HepG2 (cell line): ENCODE measurements at regions not wholly inside any gene's neighbourhood (a gene's known extent, or its start where the extent isn't known, plus 50 kb on each side); places are given as distances from the start of the nearest gene placed in this dataset.

Source experiments
- ATAC-seq: fragments of 200-7000 bp; cut with Tn5 transposase; 3 replicates; pipeline ENCODE4 v1.9.1; 2020; ENCODE audit warnings: mild to moderate bottlenecking, moderate library complexity
- BruUV-seq: library from RNA; stranded (reverse); fragments of 400-500 nt; replicated peaks from 2 replicates; lab custom pipeline; 2021; lab: Mats Ljungman, UMichigan
- CTCF ChIA-PET: fragments of 300-600 bp; formaldehyde crosslinking; extraction: SDS; loops from one replicate; lab custom pipeline; 2021; ENCODE audit warnings: low total read pairs, inconsistent platforms, low intra/inter-chr PET ratio; lab: Yijun Ruan, JAX
- POLR2A ChIA-PET: fragments of 350-600 bp; sonication (Branson Sonifier 250); formaldehyde crosslinking; loops from one replicate; lab custom pipeline; 2020; ENCODE audit warnings: antibody characterized with exemption, inconsistent platforms; lab: Yijun Ruan, JAX
- DNase-seq: peaks from one replicate; pipeline ENCODE4 v3.0.0-alpha.2; 2015; ENCODE audit warnings: low spot score
- FAIRE-seq: peaks from 3 replicates; lab custom pipeline; 2011; peaks lifted over from hg19 to GRCh38; lab: Jason Lieb, UNC
- H2AFZ ChIP-seq: one replicate; pipeline ENCODE4 v1.6.1; 2011; ENCODE audit warnings: low read length, inconsistent platforms
- H3K27ac ChIP-seq: fragments of 300-600 bp; 3 replicates; pipeline ENCODE4 v1.8.0; 2011; ENCODE audit warnings: mixed run types, mild to moderate bottlenecking, mixed read lengths, low read length, inconsistent platforms; ENCODE audit not compliant: insufficient read depth; ENCODE audit errors: extremely low read length
- H3K27me3 ChIP-seq, 2 experiments: fragments of 200-600 bp in 1 of 2; 2 replicates in 1 of 2; 3 replicates in 1 of 2; pipeline versions ENCODE4 v1.6.0 to v1.8.0; 2011; ENCODE audit warnings: low read length in 2 of 2, mild to moderate bottlenecking in 2 of 2, moderate library complexity in 2 of 2, inconsistent platforms in 1 of 2; ENCODE audit not compliant: insufficient read depth in 2 of 2, control insufficient read depth in 1 of 2
- H3K36me3 ChIP-seq, 2 experiments: fragments of 200-600 bp in 1 of 2; replicated peaks in 1 of 2; 2 replicates in 1 of 2; 3 replicates in 1 of 2; pipeline versions ENCODE4 v1.5.1 to v1.8.0; 2011; ENCODE audit warnings: low read length in 2 of 2, inconsistent platforms in 1 of 2; ENCODE audit not compliant: insufficient read depth in 2 of 2, control insufficient read depth in 1 of 2
- H3K4me1 ChIP-seq: 2 replicates; pipeline ENCODE4 v1.5.1; 2012; ENCODE audit warnings: low read length, inconsistent platforms; ENCODE audit not compliant: insufficient read depth
- H3K4me2 ChIP-seq: 2 replicates; pipeline ENCODE4 v1.6.0; 2011; ENCODE audit warnings: low read depth, low read length, inconsistent platforms
- H3K4me3 ChIP-seq, 3 experiments: fragments of 200-600 bp in 1 of 3; sonication (generic), shearing (Covaris generic) in 1 of 3; replicated peaks in 1 of 3; 2 replicates each; pipeline ENCODE4 v1.5.1; 2011 to 2016; ENCODE audit warnings: low read length in 3 of 3, inconsistent platforms in 2 of 3, low read depth in 2 of 3, mild to moderate bottlenecking in 2 of 3, control low read depth in 1 of 3, mixed read lengths in 1 of 3; ENCODE audit not compliant: insufficient read depth in 1 of 3
- H3K79me2 ChIP-seq: one replicate; pipeline ENCODE4 v1.6.1; 2011; ENCODE audit warnings: low read length, inconsistent platforms; ENCODE audit not compliant: insufficient read depth
- H3K9ac ChIP-seq: 2 replicates; pipeline ENCODE4 v1.6.0; 2011; ENCODE audit warnings: mild to moderate bottlenecking, low read depth, low read length, inconsistent platforms; ENCODE audit not compliant: insufficient read depth
- H3K9me3 ChIP-seq: 2 replicates; pipeline ENCODE4 v1.5.1; 2012; ENCODE audit warnings: mild to moderate bottlenecking, low read length
- H4K20me1 ChIP-seq: 2 replicates; pipeline ENCODE4 v1.6.0; 2011; ENCODE audit warnings: inconsistent platforms, mild to moderate bottlenecking, low read length, moderate library complexity; ENCODE audit not compliant: insufficient read depth
- ATF2 ChIP-seq: sonication (generic); formaldehyde crosslinking; IDR thresholded peaks from 2 replicates; pipeline ENCODE4 v1.4.0; 2020; ENCODE audit warnings: missing genetic modification reagents
- CBX2 ChIP-seq, 2 experiments: fragments of 200-600 bp in 1 of 2; sonication (generic); formaldehyde crosslinking in 1 of 2; IDR thresholded peaks; 2 replicates each; pipeline versions ENCODE4 v1.7.0 to v1.8.1; 2018 to 2022; ENCODE audit warnings: low read depth in 2 of 2, low read length in 1 of 2, mild to moderate bottlenecking in 1 of 2, missing genetic modification reagents in 1 of 2
- CENPT ChIP-seq: sonication (generic); formaldehyde crosslinking; IDR thresholded peaks from 2 replicates; pipeline ENCODE4 v1.8.0; 2022; ENCODE audit warnings: low read depth, mild to moderate bottlenecking, moderate library complexity, missing genetic modification reagents
- FIP1L1 ChIP-seq: fragments of 200-400 bp; formaldehyde crosslinking; IDR thresholded peaks from 2 replicates; pipeline ENCODE4 v1.6.1; 2018; ENCODE audit warnings: low read depth, mild to moderate bottlenecking, low read length, moderate library complexity, borderline replicate concordance; ENCODE audit not compliant: insufficient read depth
- IRX3 ChIP-seq: sonication (generic); formaldehyde crosslinking; IDR thresholded peaks from 2 replicates; pipeline ENCODE4 v1.8.1; 2023; ENCODE audit warnings: mild to moderate bottlenecking, low read depth, missing genetic modification reagents, borderline replicate concordance
- KLF15 ChIP-seq: sonication (generic); formaldehyde crosslinking; IDR thresholded peaks from 2 replicates; pipeline ENCODE4 v1.8.1; 2023; ENCODE audit warnings: borderline replicate concordance, mild to moderate bottlenecking, inconsistent platforms, missing genetic modification reagents, mixed read lengths
- PRPF4 ChIP-seq: fragments of 200-400 bp; formaldehyde crosslinking; IDR thresholded peaks from 2 replicates; pipeline ENCODE4 v1.6.1; 2016; ENCODE audit warnings: low read length, low read depth; ENCODE audit not compliant: poor library complexity, severe bottlenecking
- PTBP1 ChIP-seq: fragments of 200-400 bp; formaldehyde crosslinking; IDR thresholded peaks from 2 replicates; pipeline ENCODE4 v1.6.1; 2018; ENCODE audit warnings: low read length, low read depth; ENCODE audit not compliant: poor library complexity, severe bottlenecking
- RFX5 ChIP-seq: IDR thresholded peaks from 2 replicates; pipeline ENCODE4 v1.6.1; 2011; ENCODE audit warnings: low read depth, low read length, improper control_type of control experiment
- SMAD3 ChIP-seq: sonication (generic); formaldehyde crosslinking; IDR thresholded peaks from 2 replicates; pipeline ENCODE4 v1.4.0; 2020; ENCODE audit warnings: missing genetic modification reagents
- SMYD3 ChIP-seq: sonication (generic); formaldehyde crosslinking; IDR thresholded peaks from 2 replicates; pipeline ENCODE4 v1.8.1; 2023; ENCODE audit warnings: mild to moderate bottlenecking, missing genetic modification reagents
- ZBTB25 ChIP-seq: IDR thresholded peaks from 2 replicates; pipeline ENCODE4 v1.6.1; 2018; ENCODE audit warnings: missing genetic modification reagents
- ZNF18 ChIP-seq: sonication (generic); formaldehyde crosslinking; IDR thresholded peaks from 2 replicates; pipeline ENCODE4 v1.8.0; 2022; ENCODE audit warnings: mild to moderate bottlenecking, missing genetic modification reagents; ENCODE audit not compliant: insufficient replicate concordance
- ZNF562 ChIP-seq: sonication (generic); formaldehyde crosslinking; IDR thresholded peaks from 2 replicates; pipeline ENCODE4 v1.8.0; 2022; ENCODE audit warnings: missing genetic modification reagents, borderline replicate concordance
- ZNF563 ChIP-seq: sonication (generic); formaldehyde crosslinking; IDR thresholded peaks from 2 replicates; pipeline ENCODE4 v1.8.0; 2022; ENCODE audit warnings: mild to moderate bottlenecking, moderate library complexity, missing genetic modification reagents
- ZNF879 ChIP-seq: sonication (generic); formaldehyde crosslinking; IDR thresholded peaks from 2 replicates; pipeline ENCODE4 v1.8.1; 2023; ENCODE audit warnings: missing genetic modification reagents
- WGBS: methylation state at CpG from one replicate; pipeline ENCODE4 v1.1.6; 2017; ENCODE audit warnings: low lambda C conversion rate; 5-methylcytosine and 5-hydroxymethylcytosine counted together
- in situ Hi-C: cut with HindIII; loops from 2 replicates; pipeline ENCODE4 v1.10.0; 2017; ENCODE audit warnings: low pct_unique_long_range_greater_than_20kb; ENCODE audit not compliant: extremely low pct_ligation_motif_present
- intact Hi-C: fragments of 100-400 bp; cut with micrococcal nuclease; formaldehyde crosslinking; loops from one replicate; pipeline ENCODE4 v1.10.0; 2022; ENCODE audit not compliant: unreplicated experiment

- no peak for TF ChIP-seq ZBTB25 (CRISPR knock-in tag)
- TF ChIP-seq FIP1L1 = no peak
- TF ChIP-seq RFX5 = no peak
- no peak for TF ChIP-seq CBX2 (IDR thresholded peaks at IDR 0.05; ENCODE audit: low read depth, low read length)
- TF ChIP-seq CBX2 (CRISPR knock-in tag; IDR thresholded peaks at IDR 0.05; ENCODE audit: low read depth) = no peak
- no peak for TF ChIP-seq ATF2
- no peak for TF ChIP-seq ZNF879
These were observed 129.2 kb downstream of the TENT5A start (continued) for GRCh38 chr6:81623106-81623759.

- no peak for DNase-seq
- Histone ChIP-seq H2AFZ (no peak overlapping the region), H3K4me2 (no peak overlapping the region), H3K27me3 (no peaks in the 10 kb centered on the region), H3K4me3 (no peak overlapping the region), H3K79me2 (no peaks in the 10 kb centered on the region), H3K4me1 (no peaks in the 10 kb centered on the region), H3K9me3 (no peaks in the 10 kb centered on the region), H3K9ac (no peak overlapping the region), H4K20me1 (no peaks in the 10 kb centered on the region), H3K27ac (no peak overlapping the region), H3K36me3 (no peaks in the 10 kb centered on the region)
- no peak for TF ChIP-seq ZNF563
- no peak for TF ChIP-seq PRPF4
- no peak for TF ChIP-seq SMAD3 (CRISPR knock-in tag)
- no peak for TF ChIP-seq PTBP1
- TF ChIP-seq ZNF18 = no peak
- TF ChIP-seq CENPT (CRISPR knock-in tag) = no peak
- TF ChIP-seq ZNF562 = no peak
- TF ChIP-seq SMYD3 (CRISPR knock-in tag) = no peak
- no peak for TF ChIP-seq KLF15 (CRISPR knock-in tag)
- TF ChIP-seq IRX3 (CRISPR knock-in tag) = no peak
- BruUV-seq = no TSS peak
- CTCF ChIA-PET = no interaction called here
- intact Hi-C loops (no loop called here), in situ Hi-C loops (no loop called here)
- POLR2A ChIA-PET = no interaction called here
- ATAC-seq = no peak
- no peak for FAIRE-seq
- 3% methylated on average over 2 of the region's 2 CpGs for WGBS
These were observed 130.6 kb downstream of the TENT5A start for GRCh38 chr6:81621816-81622395.
